Activated B cell treated with CpG ODN at 0.5 μM for 24 hours (primary cell): ENCODE measurements at regions not wholly inside any gene's neighbourhood (a gene's known extent, or its start where the extent isn't known, plus 50 kb on each side); places are given as distances from the start of the nearest gene placed in this dataset.

Experiments
- ATAC-seq: fragments of 200-7000 bp; cut with Tn5 transposase; one replicate; pipeline ENCODE4 v1.10.0; 2021; ENCODE audit warnings: low read depth, mild to moderate bottlenecking, moderate library complexity
- CTCF ChIA-PET: fragments of 350-600 bp; sonication (Branson Sonifier 250); formaldehyde crosslinking; loops from one replicate; lab custom pipeline; 2021; ENCODE audit warnings: antibody characterized with exemption; lab: Charles Lee
- POLR2A ChIA-PET: fragments of 350-600 bp; sonication (Branson Sonifier 250); formaldehyde crosslinking; loops from one replicate; lab custom pipeline; 2021; ENCODE audit warnings: antibody characterized with exemption; lab: Charles Lee
- DNase-seq: peaks from one replicate; pipeline ENCODE4 v3.0.0; 2022
- H3K27ac Mint-ChIP-seq: one replicate; pipeline ENCODE4 v1.8.0; 2020; ENCODE audit warnings: mixed read lengths
- H3K27me3 Mint-ChIP-seq: one replicate; pipeline ENCODE4 v1.8.0; 2021; ENCODE audit warnings: mixed read lengths
- H3K36me3 Mint-ChIP-seq: one replicate; pipeline ENCODE4 v1.8.0; 2021; ENCODE audit warnings: low read depth, mixed read lengths
- H3K4me1 Mint-ChIP-seq: one replicate; pipeline ENCODE4 v1.8.0; 2021; ENCODE audit warnings: mixed read lengths
- H3K4me3 Mint-ChIP-seq: one replicate; pipeline ENCODE4 v1.8.0; 2020; ENCODE audit warnings: mild to moderate bottlenecking, mixed read lengths
- H3K9me3 Mint-ChIP-seq: one replicate; pipeline ENCODE4 v1.8.0; 2020; ENCODE audit warnings: mixed read lengths
- intact Hi-C: fragments of 100-400 bp; cut with micrococcal nuclease; formaldehyde crosslinking; loops from one replicate; pipeline ENCODE4 v1.15.1; 2024
- TF ChIP-seq, protein P1 (sequence below): fragments of 200-600 bp; IDR thresholded peaks from one replicate; pipeline ENCODE4 v1.8.0; 2022; ENCODE audit warnings: antibody characterized with exemption, mild to moderate bottlenecking

DNA sequence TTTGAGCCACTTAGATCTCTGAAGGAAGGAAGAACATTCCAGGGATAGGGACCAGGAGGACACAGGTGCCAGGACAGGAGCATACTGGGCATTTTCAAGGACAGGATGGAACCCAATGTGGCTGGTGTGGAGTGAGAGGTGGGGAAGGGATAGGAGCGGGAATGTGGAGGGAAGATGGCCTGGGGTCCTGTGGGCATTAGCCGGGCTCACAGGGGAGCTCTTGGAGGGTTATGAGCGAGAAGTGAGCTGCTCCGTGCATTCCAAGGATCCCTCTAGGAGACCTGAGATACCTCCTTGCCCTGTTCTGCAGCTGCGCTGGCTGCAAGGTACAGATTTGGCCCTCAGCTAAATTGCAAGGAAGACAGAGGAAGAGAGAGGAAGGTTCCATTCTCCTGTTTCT, 87.5 kb downstream of the IER5 start:
- Mint-ChIP-seq H3K36me3 (no peaks in the 10 kb centered on the region), H3K4me3 (no peak overlapping the region), H3K4me1 (no peaks in the 10 kb centered on the region), H3K27ac (no peak overlapping the region), H3K9me3 (no peaks in the 10 kb centered on the region), H3K27me3 (peaks cover 16% of the 10 kb centered on the region)
- ATAC-seq, result no peak
- ChIA-PET CTCF (no interaction called here), POLR2A (no interaction called here)
- intact Hi-C loops, result no loop called here
- DNase-seq, result no peak
- TF ChIP-seq, protein P1, sequence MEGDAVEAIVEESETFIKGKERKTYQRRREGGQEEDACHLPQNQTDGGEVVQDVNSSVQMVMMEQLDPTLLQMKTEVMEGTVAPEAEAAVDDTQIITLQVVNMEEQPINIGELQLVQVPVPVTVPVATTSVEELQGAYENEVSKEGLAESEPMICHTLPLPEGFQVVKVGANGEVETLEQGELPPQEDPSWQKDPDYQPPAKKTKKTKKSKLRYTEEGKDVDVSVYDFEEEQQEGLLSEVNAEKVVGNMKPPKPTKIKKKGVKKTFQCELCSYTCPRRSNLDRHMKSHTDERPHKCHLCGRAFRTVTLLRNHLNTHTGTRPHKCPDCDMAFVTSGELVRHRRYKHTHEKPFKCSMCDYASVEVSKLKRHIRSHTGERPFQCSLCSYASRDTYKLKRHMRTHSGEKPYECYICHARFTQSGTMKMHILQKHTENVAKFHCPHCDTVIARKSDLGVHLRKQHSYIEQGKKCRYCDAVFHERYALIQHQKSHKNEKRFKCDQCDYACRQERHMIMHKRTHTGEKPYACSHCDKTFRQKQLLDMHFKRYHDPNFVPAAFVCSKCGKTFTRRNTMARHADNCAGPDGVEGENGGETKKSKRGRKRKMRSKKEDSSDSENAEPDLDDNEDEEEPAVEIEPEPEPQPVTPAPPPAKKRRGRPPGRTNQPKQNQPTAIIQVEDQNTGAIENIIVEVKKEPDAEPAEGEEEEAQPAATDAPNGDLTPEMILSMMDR, result no peak

DNA sequence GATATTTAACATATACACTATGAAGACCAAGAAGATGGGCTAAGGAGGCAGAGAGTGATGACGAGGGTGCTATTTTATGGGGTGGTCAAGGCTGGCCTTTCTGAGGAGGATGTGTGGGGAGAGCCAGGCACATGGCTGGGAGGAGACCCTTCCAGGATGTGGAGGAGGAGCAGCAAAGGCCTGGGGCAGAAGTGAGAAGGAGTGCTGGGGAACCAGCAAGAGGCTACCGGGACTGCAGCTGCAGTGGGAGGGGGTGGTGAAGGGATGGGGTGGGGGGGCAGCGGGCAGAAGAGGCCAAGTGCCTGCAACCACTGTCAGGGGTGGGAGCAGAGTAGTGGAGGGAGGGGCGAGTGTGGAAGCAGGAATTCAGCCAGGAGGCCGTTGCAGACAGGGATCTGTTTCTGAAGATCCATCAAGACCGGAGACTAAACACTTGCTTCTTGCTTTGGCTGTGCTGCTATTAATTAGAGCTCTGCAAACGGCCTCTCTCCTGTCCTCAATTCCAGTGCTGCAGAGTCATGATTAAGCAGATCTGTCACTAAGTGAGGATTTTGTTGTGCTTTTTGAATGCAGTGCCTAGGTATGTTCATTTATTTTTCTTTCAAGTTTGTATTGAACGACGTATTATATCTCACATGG, 89.9 kb downstream of the IER5 start:
- no peak for DNase-seq
- intact Hi-C loops, result no loop called here

GRCh38 chr1:181179279-181179986, 90.9 kb downstream of the IER5 start:
- Mint-ChIP-seq H3K9me3 (no peaks in the 10 kb centered on the region), H3K27ac (no peak overlapping the region), H3K4me1 (no peaks in the 10 kb centered on the region), H3K36me3 (no peaks in the 10 kb centered on the region), H3K27me3 (peaks cover 24% of the 10 kb centered on the region), H3K4me3 (no peak overlapping the region)
- TF ChIP-seq, protein P1, result no peak
- DNase-seq (no peak), ATAC-seq (no peak)
- ChIA-PET POLR2A (no interaction called here), CTCF (no interaction called here)
- intact Hi-C loops, result no loop called here

More for the DNA sequence above, 89.9 kb downstream of the IER5 start:
- Mint-ChIP-seq H3K27ac (no peak overlapping the region), H3K36me3 (no peaks in the 10 kb centered on the region), H3K27me3 (peaks cover 16% of the 10 kb centered on the region), H3K4me1 (no peaks in the 10 kb centered on the region), H3K4me3 (no peak overlapping the region), H3K9me3 (no peaks in the 10 kb centered on the region)
- ChIA-PET POLR2A (no interaction called here), CTCF (no interaction called here)
- TF ChIP-seq, protein P1, result no peak
- ATAC-seq, result no peak

DNA sequence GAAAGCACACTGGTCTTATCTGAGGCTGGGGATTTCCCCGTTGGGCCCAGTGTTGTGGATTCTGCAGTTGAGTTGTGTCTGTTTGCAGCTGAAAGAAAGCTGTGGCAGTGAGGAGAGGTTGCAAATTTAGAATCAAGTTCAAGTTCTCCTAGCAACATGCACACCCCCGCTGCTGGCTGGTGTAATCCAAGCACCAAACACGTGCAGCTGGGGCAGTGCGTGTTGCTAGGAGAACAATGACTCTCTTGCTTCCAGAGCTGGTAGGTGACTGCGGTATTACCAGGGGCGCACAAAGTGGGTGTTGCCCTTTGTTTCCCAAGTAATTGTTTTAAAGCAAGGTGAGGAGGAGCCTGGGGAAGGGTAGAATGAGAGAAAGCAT, 91.5 kb downstream of the IER5 start:
- H3K4me1 Mint-ChIP-seq, result no peaks in the 10 kb centered on the region
- DNase-seq (no peak), ATAC-seq (no peak)
- POLR2A ChIA-PET, result no interaction called here
- H3K9me3 Mint-ChIP-seq, result no peaks in the 10 kb centered on the region
- no peak overlapping the region for H3K27ac Mint-ChIP-seq
- intact Hi-C loops, result no loop called here
- H3K4me3 Mint-ChIP-seq, result no peak overlapping the region
- TF ChIP-seq, protein P1, result no peak
- H3K36me3 Mint-ChIP-seq, result no peaks in the 10 kb centered on the region
- CTCF ChIA-PET, result no interaction called here
- H3K27me3 Mint-ChIP-seq, result peaks cover 27% of the 10 kb centered on the region

GRCh38 chr1:181180407-181181031, 92.0 kb downstream of the IER5 start:
- DNase-seq (no peak), ATAC-seq (no peak)
- peaks cover 31% of the 10 kb centered on the region for H3K27me3 Mint-ChIP-seq
- H3K4me3 Mint-ChIP-seq, result no peak overlapping the region
- H3K9me3 Mint-ChIP-seq, result no peaks in the 10 kb centered on the region
- intact Hi-C loops, result no loop called here
- H3K36me3 Mint-ChIP-seq, result no peaks in the 10 kb centered on the region
- no peak overlapping the region for H3K27ac Mint-ChIP-seq
- CTCF ChIA-PET, result no interaction called here
- TF ChIP-seq, protein P1, result no peak
- H3K4me1 Mint-ChIP-seq, result no peaks in the 10 kb centered on the region
- POLR2A ChIA-PET, result no interaction called here
